HL-60 (cell line): ENCODE measurements at regions not wholly inside any gene's neighbourhood (a gene's known extent, or its start where the extent isn't known, plus 50 kb on each side); places are given as distances from the start of the nearest gene placed in this dataset.

Source experiments
- DNase-seq, 2 experiments: peaks; one replicate each; pipeline ENCODE4 v3.0.0-alpha.2; 2010 to 2020; ENCODE audit warnings: low read depth in 1 of 2, low spot score in 1 of 2
- H3K27ac ChIP-seq: fragments of 250-450 bp; sonication (Bioruptor Pico); replicated peaks from 2 replicates; pipeline ENCODE4 v1.5.1; 2020; ENCODE audit warnings: mild to moderate bottlenecking, moderate library complexity
- H3K27me3 ChIP-seq: fragments of 250-450 bp; sonication (Bioruptor Pico); 2 replicates; pipeline ENCODE4 v1.5.1; 2021; ENCODE audit warnings: mild to moderate bottlenecking, moderate library complexity; ENCODE audit not compliant: insufficient read depth, poor library complexity, severe bottlenecking
- H3K4me3 ChIP-seq: replicated peaks from 2 replicates; pipeline ENCODE4 v1.5.1; 2011; ENCODE audit warnings: mild to moderate bottlenecking, control low read depth, low read length; ENCODE audit not compliant: insufficient read depth
- CTCF ChIP-seq: IDR thresholded peaks from one replicate; pipeline ENCODE4 v1.5.1; 2011; ENCODE audit warnings: low read length, control low read depth, inconsistent platforms; ENCODE audit not compliant: insufficient read depth
- GABPA ChIP-seq: IDR thresholded peaks from 2 replicates; pipeline ENCODE4 v1.6.1; 2012; ENCODE audit warnings: low read depth
- POLR2AphosphoS5 ChIP-seq: IDR thresholded peaks from 2 replicates; pipeline ENCODE4 v1.6.1; 2012; ENCODE audit warnings: low read depth
- REST ChIP-seq: IDR thresholded peaks from 2 replicates; pipeline ENCODE4 v1.6.1; 2012; ENCODE audit warnings: low read depth; ENCODE audit not compliant: insufficient replicate concordance
- SPI1 ChIP-seq: IDR thresholded peaks from 2 replicates; pipeline ENCODE4 v1.6.1; 2012; ENCODE audit warnings: low read depth, mild to moderate bottlenecking, borderline replicate concordance

GRCh38 chr9:1474671-1475070 lies 424.5 kb downstream of the DMRT2 start:
- TF ChIP-seq GABPA: no peak
- no peak for TF ChIP-seq POLR2AphosphoS5
- TF ChIP-seq SPI1: no peak
- TF ChIP-seq REST: no peak
- TF ChIP-seq CTCF: no peak
- Histone ChIP-seq H3K27me3 (no peaks in the 10 kb centered on the region), H3K4me3 (no peak overlapping the region), H3K27ac (no peak overlapping the region)
- DNase-seq: no peak

- TF ChIP-seq POLR2AphosphoS5: no peak
- TF ChIP-seq REST: no peak
- TF ChIP-seq GABPA: no peak
- no peak for TF ChIP-seq SPI1
- TF ChIP-seq CTCF: no peak
- no peak for DNase-seq
- Histone ChIP-seq H3K27me3 (no peaks in the 10 kb centered on the region), H3K27ac (no peak overlapping the region), H3K4me3 (no peak overlapping the region)
Measured at GRCh38 chr9:1490341-1491232, 440.4 kb downstream of the DMRT2 start.

- no peak for DNase-seq
- Histone ChIP-seq H3K27me3 (no peaks in the 10 kb centered on the region), H3K27ac (no peak overlapping the region), H3K4me3 (no peak overlapping the region)
- TF ChIP-seq GABPA (no peak), CTCF (no peak), POLR2AphosphoS5 (no peak), REST (no peak), SPI1 (no peak)
Measured at GRCh38 chr9:1492156-1492555, 442.0 kb downstream of the DMRT2 start.
